Inferior parietal cortex (tissue), 1 donor: ENCODE measurements at regions not wholly inside any gene's neighbourhood (a gene's known extent, or its start where the extent isn't known, plus 50 kb on each side); places are given as distances from the start of the nearest gene placed in this dataset.
"Not testable (repeated sequence)": the region's sequence is repeated elsewhere in the genome, so short reads cannot be mapped to it uniquely, and the experiment has no call there.

ENCODE experiments used
- DNase-seq: peaks from one replicate; pipeline ENCODE4 v3.0.0-alpha.2; 2016; ENCODE audit errors: extremely low spot score

- DNase-seq: not testable (repeated sequence)
Measured at GRCh38 chr20:25813511-25813910, 116.9 kb upstream of the ZNF337 start.

DNA sequence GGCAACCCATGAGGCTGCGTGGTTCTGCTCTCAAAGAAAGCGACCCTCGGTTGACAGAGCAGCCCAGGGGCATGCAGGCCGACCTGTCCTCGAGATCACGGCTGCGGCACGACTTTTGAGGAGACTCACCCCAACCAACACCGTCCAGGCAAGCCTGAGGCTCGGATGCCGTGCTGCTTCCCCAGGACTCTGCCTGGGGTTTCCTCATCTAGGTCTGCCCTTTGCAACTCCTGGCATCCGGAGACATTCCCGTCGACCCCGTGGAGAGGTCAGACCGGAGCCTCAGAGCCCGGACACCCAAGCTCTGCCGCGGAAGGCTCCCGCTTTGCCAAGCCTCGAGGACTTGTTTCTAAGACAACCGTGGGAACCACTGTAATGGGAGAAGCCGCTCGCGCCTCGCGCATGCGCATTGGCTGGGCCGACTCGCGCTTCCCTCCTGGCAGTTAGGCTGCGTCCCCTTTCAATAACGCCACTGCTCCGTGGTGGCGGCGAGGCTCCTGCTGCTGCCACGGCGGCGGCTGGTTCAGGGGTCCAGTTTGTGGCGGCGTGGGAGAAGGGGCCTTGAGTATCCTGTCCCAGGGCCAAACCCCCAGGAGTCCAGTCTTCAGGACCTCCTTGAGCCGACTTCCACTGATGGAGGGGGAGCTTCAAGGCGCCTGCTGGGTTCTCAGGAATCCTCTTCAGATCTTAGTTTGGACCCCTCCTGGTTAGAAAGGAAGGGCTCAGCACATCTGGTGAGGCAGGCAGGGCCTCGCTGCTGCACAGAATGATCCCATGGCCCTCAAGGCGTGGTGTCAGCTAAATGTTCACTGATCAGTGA, 101.7 kb upstream of the ZNF337 start:
- not testable (repeated sequence) for DNase-seq

DNA sequence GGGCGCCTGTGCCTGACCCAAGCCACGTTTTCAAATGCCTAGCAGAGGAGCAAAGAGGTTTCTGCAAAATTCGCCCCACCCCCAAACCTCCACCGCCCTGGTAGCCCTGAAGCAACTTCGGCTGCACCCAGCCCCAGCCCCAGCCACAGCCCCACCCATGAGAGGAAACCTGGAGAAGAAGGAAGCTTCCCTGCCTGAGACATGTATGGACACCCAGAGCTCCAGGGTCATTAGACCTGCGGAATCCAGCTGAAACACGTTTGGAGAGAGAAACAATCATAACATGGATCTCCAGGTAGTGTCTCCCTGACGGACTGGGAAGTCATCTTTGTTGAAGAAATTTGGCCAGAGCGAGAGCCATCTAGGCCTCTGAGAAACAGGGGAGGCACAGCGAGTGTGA, 100.4 kb upstream of the ZNF337 start:
- DNase-seq: not testable (repeated sequence)

GRCh38 chr20:25777241-25777640, 80.6 kb upstream of the ZNF337 start:
- not testable (repeated sequence) for DNase-seq

DNA sequence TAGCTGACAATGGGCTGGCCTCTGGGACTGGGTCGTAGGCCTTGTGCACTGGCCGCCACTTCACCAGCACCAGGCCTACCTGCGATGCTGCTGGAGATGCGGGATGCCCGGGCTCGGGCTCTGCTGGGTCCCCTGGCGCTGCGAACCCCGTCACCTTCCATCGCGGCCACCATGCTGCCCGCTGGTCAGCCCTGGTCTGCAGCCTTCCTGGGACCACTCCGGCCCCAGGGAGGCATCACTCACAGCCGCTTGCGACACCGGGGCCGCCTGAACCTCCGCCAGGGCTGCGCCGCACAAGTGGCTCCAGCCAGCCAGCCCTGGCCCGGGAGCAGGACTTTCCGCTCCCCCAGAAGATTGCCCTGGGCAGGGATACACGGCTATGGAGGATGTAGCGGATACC, 78.1 kb upstream of the ZNF337 start:
- not testable (repeated sequence) for DNase-seq

DNA sequence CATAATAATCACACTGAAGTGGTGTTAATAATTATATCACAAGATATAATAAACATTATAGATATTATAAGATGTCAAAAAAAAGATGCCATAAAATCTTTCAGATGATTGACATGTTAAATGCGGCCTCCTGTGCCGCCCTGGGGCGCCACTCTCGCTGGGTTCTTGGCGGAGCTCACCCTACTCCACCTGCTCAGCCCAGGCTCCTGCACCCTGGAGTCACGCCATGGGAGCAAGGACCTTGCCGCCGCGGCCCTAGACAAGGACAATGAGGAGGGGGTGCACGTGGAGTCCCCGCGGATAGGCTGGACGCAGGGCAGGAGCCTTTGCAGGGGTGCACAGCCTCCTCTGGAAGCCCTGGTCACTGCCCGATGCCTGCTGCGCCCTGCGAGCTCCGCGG, 77.5 kb upstream of the ZNF337 start:
- not testable (repeated sequence) for DNase-seq

GRCh38 chr20:25772437-25772836, 75.8 kb upstream of the ZNF337 start:
- DNase-seq: not testable (repeated sequence)

DNA sequence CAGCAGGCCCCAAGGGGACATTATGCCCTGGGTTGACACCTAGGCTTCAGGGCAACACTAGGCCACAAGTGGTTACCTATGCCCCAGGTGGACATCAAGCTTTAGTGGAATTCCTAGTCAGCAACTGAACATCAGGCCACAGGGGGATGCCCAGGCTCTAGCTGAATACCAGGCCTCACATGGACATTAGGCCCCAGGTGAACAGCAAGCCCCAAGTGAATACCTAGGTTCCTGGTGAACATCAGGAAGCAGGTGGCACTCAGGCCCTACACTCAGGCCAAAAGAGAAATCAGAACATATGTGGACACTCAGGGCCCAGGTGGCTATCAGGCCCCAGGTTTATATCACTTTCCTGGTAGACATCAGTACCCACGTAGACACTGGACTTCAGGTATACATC, 75.2 kb upstream of the ZNF337 start:
- not testable (repeated sequence) for DNase-seq

DNA sequence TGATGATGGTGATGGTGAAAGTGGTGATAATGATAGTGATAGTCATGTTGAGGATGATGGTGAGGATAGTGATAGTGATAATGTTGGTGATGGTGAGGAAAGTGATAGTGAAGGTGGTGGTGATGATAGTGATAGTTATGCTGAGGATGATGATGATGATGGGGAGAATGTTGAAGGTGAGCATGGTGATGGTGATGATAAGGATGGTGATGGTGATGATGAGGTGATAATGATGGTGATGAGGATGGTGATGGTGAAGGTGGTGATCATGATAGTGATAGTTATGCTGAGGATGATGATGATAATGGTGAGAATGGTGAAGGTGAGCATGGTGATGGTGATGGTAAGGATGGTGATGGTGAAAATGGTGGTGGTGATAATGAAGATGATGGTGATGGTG, 64.9 kb upstream of the ZNF337 start:
- no peak for DNase-seq

DNA sequence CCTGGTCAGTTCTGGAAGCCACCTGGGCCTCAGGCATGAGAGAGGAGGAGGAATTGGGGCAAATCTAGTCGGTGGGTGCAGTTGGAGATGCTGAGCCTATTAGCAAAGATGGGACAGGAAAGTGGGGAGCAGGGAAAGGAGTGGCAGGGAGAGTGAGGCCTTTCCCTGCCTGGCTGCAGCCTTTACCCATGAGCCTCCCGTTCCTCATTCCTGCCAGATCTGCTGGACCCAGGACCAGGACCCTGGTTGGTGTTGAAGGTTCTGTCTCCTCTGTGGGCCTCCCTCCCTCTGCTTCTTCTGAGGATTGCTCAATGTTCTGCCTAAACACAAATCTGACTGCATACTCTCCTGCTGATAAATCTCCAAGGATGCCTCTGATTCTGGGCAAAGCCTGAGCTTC, 64.4 kb upstream of the ZNF337 start:
- DNase-seq: not testable (repeated sequence)

GRCh38 chr20:25750765-25751696, 54.4 kb upstream of the ZNF337 start:
- peak; percentile 22 for DNase-seq

- no peak for DNase-seq
Measured at GRCh38 chr20:25750220-25750764, 53.6 kb upstream of the ZNF337 start.

DNA sequence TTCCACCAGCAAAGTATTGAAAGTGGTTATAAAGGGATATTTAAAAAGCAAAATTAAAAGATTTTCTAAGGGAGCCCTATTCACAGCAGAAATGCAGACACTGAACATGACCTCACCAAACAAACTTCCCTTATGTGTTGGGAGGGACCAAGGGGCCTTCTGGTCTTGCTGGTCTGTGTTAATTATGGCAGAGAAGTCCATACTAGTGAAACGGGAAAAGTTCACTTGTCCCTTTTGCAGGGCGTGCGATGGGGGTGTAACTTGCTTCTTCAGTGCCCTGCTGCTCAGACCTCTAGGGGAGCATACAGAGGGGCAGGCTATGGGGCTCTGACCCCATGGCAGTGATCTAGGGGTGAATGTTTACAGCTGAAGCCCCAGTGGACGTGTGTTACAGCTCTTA, 53.0 kb upstream of the ZNF337 start:
- no peak for DNase-seq
